WTC11 (cell line): ENCODE measurements at regions not wholly inside any gene's neighbourhood (a gene's known extent, or its start where the extent isn't known, plus 50 kb on each side); places are given as distances from the start of the nearest gene placed in this dataset.
A peak's percentile ranks its signal among the peaks of the same experiment; 100 is the strongest.

Source experiments
- ATAC-seq: fragments of 200-7000 bp; cut with Tn5 transposase; 2 replicates; pipeline ENCODE4 v1.10.0; 2021; ENCODE audit warnings: mild to moderate bottlenecking, moderate library complexity
- CTCF ChIA-PET: fragments of 300-600 bp; sonication (Branson Sonifier 250); formaldehyde crosslinking; loops from one replicate; lab custom pipeline; 2021; ENCODE audit warnings: antibody characterized with exemption; lab: Charles Lee
- POLR2A ChIA-PET: fragments of 350-600 bp; sonication (Branson Sonifier 250); formaldehyde crosslinking; loops from one replicate; lab custom pipeline; 2021; ENCODE audit warnings: antibody characterized with exemption; lab: Charles Lee
- DNase-seq: peaks from one replicate; pipeline ENCODE4 v3.0.0; 2021; ENCODE audit warnings: low spot score
- H3K27ac Mint-ChIP-seq: 2 replicates; pipeline ENCODE4 v1.8.0; 2021; ENCODE audit warnings: mixed read lengths
- H3K27me3 Mint-ChIP-seq: 2 replicates; pipeline ENCODE4 v1.8.0; 2021; ENCODE audit warnings: low read depth, mild to moderate bottlenecking, moderate library complexity, mixed read lengths
- H3K36me3 Mint-ChIP-seq: 2 replicates; pipeline ENCODE4 v1.8.0; 2021; ENCODE audit warnings: mixed read lengths
- H3K4me1 Mint-ChIP-seq: 2 replicates; pipeline ENCODE4 v1.8.0; 2022; ENCODE audit warnings: mixed read lengths
- H3K4me3 Mint-ChIP-seq: 2 replicates; pipeline ENCODE4 v1.8.0; 2021; ENCODE audit warnings: mild to moderate bottlenecking, moderate library complexity, mixed read lengths
- H3K9me3 Mint-ChIP-seq: 2 replicates; pipeline ENCODE4 v1.8.0; 2021; ENCODE audit warnings: mixed read lengths
- AFF4 ChIP-seq: sonication (generic); formaldehyde crosslinking; IDR thresholded peaks from 2 replicates; pipeline ENCODE4 v1.8.1; 2023; ENCODE audit warnings: mild to moderate bottlenecking, missing genetic modification reagents, borderline replicate concordance
- ETV6 ChIP-seq: sonication (generic); formaldehyde crosslinking; IDR thresholded peaks from 2 replicates; pipeline ENCODE4 v1.8.1; 2022; ENCODE audit warnings: mild to moderate bottlenecking, missing genetic modification reagents
- FOXP4 ChIP-seq: sonication (generic); formaldehyde crosslinking; IDR thresholded peaks from 2 replicates; pipeline ENCODE4 v1.8.0; 2022; ENCODE audit warnings: mild to moderate bottlenecking, missing genetic modification reagents
- IRF1 ChIP-seq: sonication (generic); formaldehyde crosslinking; IDR thresholded peaks from 2 replicates; pipeline ENCODE4 v1.8.0; 2023; ENCODE audit warnings: missing genetic modification reagents
- KAT7 ChIP-seq: sonication (generic); formaldehyde crosslinking; IDR thresholded peaks from 2 replicates; pipeline ENCODE4 v1.8.1; 2023; ENCODE audit warnings: missing genetic modification reagents, mild to moderate bottlenecking, borderline replicate concordance
- MAX ChIP-seq: sonication (generic); formaldehyde crosslinking; IDR thresholded peaks from 2 replicates; pipeline ENCODE4 v1.8.0; 2022; ENCODE audit warnings: mild to moderate bottlenecking, missing genetic modification reagents
- MYBL2 ChIP-seq: sonication (generic); formaldehyde crosslinking; IDR thresholded peaks from 2 replicates; pipeline ENCODE4 v1.8.1; 2023; ENCODE audit warnings: mild to moderate bottlenecking, moderate library complexity, missing genetic modification reagents
- NFYB ChIP-seq: sonication (generic); formaldehyde crosslinking; conservative IDR thresholded peaks from 2 replicates; pipeline ENCODE4 v1.8.0; 2022; ENCODE audit warnings: low read depth, missing genetic modification reagents
- NR1H2 ChIP-seq: sonication (generic); formaldehyde crosslinking; IDR thresholded peaks from 2 replicates; pipeline ENCODE4 v1.9.0; 2021; ENCODE audit warnings: mild to moderate bottlenecking, moderate library complexity, missing genetic modification reagents
- OVOL2 ChIP-seq: fragments of 250-450 bp; sonication (Bioruptor Pico); IDR thresholded peaks from 2 replicates; pipeline ENCODE4 v1.9.0; 2021; ENCODE audit warnings: mild to moderate bottlenecking, borderline replicate concordance
- PRRX2 ChIP-seq: fragments of 250-450 bp; sonication (Bioruptor Pico); IDR thresholded peaks from 2 replicates; pipeline ENCODE4 v1.8.0; 2021; ENCODE audit warnings: mild to moderate bottlenecking
- SMAD3 ChIP-seq: sonication (generic); formaldehyde crosslinking; IDR thresholded peaks from 2 replicates; pipeline ENCODE4 v1.8.0; 2022; ENCODE audit warnings: missing genetic modification reagents, mild to moderate bottlenecking, borderline replicate concordance
- SMAD4 ChIP-seq: sonication (generic); formaldehyde crosslinking; IDR thresholded peaks from 2 replicates; pipeline ENCODE4 v1.8.0; 2022; ENCODE audit warnings: mild to moderate bottlenecking, missing genetic modification reagents
- ZNF219 ChIP-seq: sonication (generic); formaldehyde crosslinking; IDR thresholded peaks from 2 replicates; pipeline ENCODE4 v1.8.0; 2023; ENCODE audit warnings: missing genetic modification reagents, mild to moderate bottlenecking, borderline replicate concordance
- ZNF232 ChIP-seq: sonication (generic); formaldehyde crosslinking; IDR thresholded peaks from 2 replicates; pipeline ENCODE4 v1.8.0; 2022; ENCODE audit warnings: mild to moderate bottlenecking, missing genetic modification reagents
- ZNF317 ChIP-seq: sonication (generic); formaldehyde crosslinking; IDR thresholded peaks from 2 replicates; pipeline ENCODE4 v1.8.1; 2023; ENCODE audit warnings: low read depth, mild to moderate bottlenecking, moderate library complexity, missing genetic modification reagents, borderline replicate concordance
- ZNF423 ChIP-seq: fragments of 250-450 bp; sonication (Bioruptor Pico); IDR thresholded peaks from 2 replicates; pipeline ENCODE4 v2.1.2; 2022; ENCODE audit warnings: mild to moderate bottlenecking, moderate library complexity
- ZNF512 ChIP-seq: sonication (generic); formaldehyde crosslinking; IDR thresholded peaks from 2 replicates; pipeline ENCODE4 v1.8.1; 2022; ENCODE audit warnings: missing genetic modification reagents, borderline replicate concordance
- ZNF532 ChIP-seq: fragments of 250-450 bp; sonication (Bioruptor Pico); IDR thresholded peaks from 2 replicates; pipeline ENCODE4 v1.9.0; 2021; ENCODE audit warnings: mild to moderate bottlenecking, borderline replicate concordance

- TF ChIP-seq SMAD3 (CRISPR knock-in tag) (no peak), OVOL2 (CRISPR knock-in tag) (no peak), KAT7 (no peak)
These were observed 82.4 kb upstream of the ADAMTS2 start (continued) for GRCh38 chr5:179427676-179428056.

GRCh38 chr5:179427032-179427675 lies 81.9 kb upstream of the ADAMTS2 start:
- H3K4me1 Mint-ChIP-seq = peaks cover 12% of the 10 kb centered on the region
- CTCF ChIA-PET = interaction anchor here (0.5 to 1.3 kb wide), 4 partner anchors 66 to 375 kb away, joined by 3 to 6 read pairs (median 3); no protein-coding TSS in a partner anchor
- no peak for TF ChIP-seq KAT7
- TF ChIP-seq, all 79 proteins: peak for 0
- Mint-ChIP-seq H3K9me3 (peaks cover 7% of the 10 kb centered on the region), H3K27ac (peak overlapping the region; percentile 32; the same call in 1 of the 2 replicates), H3K4me3 (no peak overlapping the region), H3K36me3 (no peaks in the 10 kb centered on the region), H3K27me3 (no peaks in the 10 kb centered on the region)
- POLR2A ChIA-PET = interaction anchor here (0.5 kb wide), 1 partner anchor 582 kb away, joined by 6 read pairs; no protein-coding TSS in a partner anchor
- ATAC-seq = 0 out of 2 replicates have a peak, but pooled peaks have one; percentile 30
- no peak for DNase-seq

- Mint-ChIP-seq H3K4me1 (peaks cover 12% of the 10 kb centered on the region), H3K27ac (no peak overlapping the region), H3K4me3 (no peak overlapping the region), H3K27me3 (no peaks in the 10 kb centered on the region), H3K9me3 (peaks cover 5% of the 10 kb centered on the region), H3K36me3 (no peaks in the 10 kb centered on the region)
- DNase-seq (no peak), ATAC-seq (no peak)
- POLR2A ChIA-PET = no interaction called here
- CTCF ChIA-PET = no interaction called here
- TF ChIP-seq ZNF232 (CRISPR knock-in tag) (no peak), NFYB (no peak), IRF1 (CRISPR knock-in tag) (no peak), MYBL2 (CRISPR knock-in tag) (no peak), NR1H2 (no peak), ZNF423 (CRISPR knock-in tag) (no peak), AFF4 (CRISPR knock-in tag) (no peak), ZNF532 (no peak), SMAD4 (CRISPR knock-in tag) (no peak), ZNF512 (CRISPR knock-in tag) (no peak), ZNF219 (no peak), FOXP4 (CRISPR knock-in tag) (no peak), MAX (CRISPR knock-in tag) (no peak), ETV6 (no peak), PRRX2 (CRISPR knock-in tag) (no peak), ZNF317 (CRISPR knock-in tag) (no peak)
These were observed 77.7 kb upstream of the ADAMTS2 start for GRCh38 chr5:179422908-179423481.
